Suprapubic skin (tissue), 4 donors: ENCODE measurements at regions not wholly inside any gene's neighbourhood (a gene's known extent, or its start where the extent isn't known, plus 50 kb on each side); places are given as distances from the start of the nearest gene placed in this dataset.

Experiments used
- DNase-seq, 2 donors: peaks; one replicate each; pipeline ENCODE4 v3.0.0-alpha.2; 2019; ENCODE audit warnings: low spot score in 2 of 2
- H3K27ac ChIP-seq: fragments of 200-600 bp; sonication (generic); one replicate; pipeline ENCODE4 v1.5.1; 2019
- H3K27me3 ChIP-seq: fragments of 200-600 bp; sonication (generic); one replicate; pipeline ENCODE4 v1.5.1; 2019
- H3K36me3 ChIP-seq: fragments of 200-600 bp; sonication (generic); one replicate; pipeline ENCODE4 v1.5.1; 2019
- H3K4me1 ChIP-seq: fragments of 200-600 bp; sonication (generic); one replicate; pipeline ENCODE4 v1.5.1; 2019
- H3K4me3 ChIP-seq: fragments of 200-600 bp; sonication (generic); one replicate; pipeline ENCODE4 v1.5.1; 2019; ENCODE audit warnings: mild to moderate bottlenecking
- H3K9me3 ChIP-seq: fragments of 200-600 bp; sonication (generic); one replicate; pipeline ENCODE4 v1.5.1; 2019
- CTCF ChIP-seq, 2 donors: fragments of 200-600 bp in 1 of 2; fragments of 450-650 bp in 1 of 2; sonication (generic) in 1 of 2; IDR thresholded peaks; one replicate each; pipeline ENCODE4 v1.5.1; 2016 to 2019; ENCODE audit warnings: antibody characterized with exemption in 2 of 2, mild to moderate bottlenecking in 1 of 2, moderate library complexity in 1 of 2
- EP300 ChIP-seq: sonication (generic); formaldehyde crosslinking; IDR thresholded peaks from one replicate; pipeline ENCODE4 v1.6.1; 2017; ENCODE audit warnings: antibody characterized with exemption
- POLR2A ChIP-seq, 2 donors: fragments of 450-650 bp; IDR thresholded peaks; one replicate each; pipeline ENCODE4 v1.6.1; 2017; ENCODE audit warnings: antibody characterized with exemption in 2 of 2, mild to moderate bottlenecking in 2 of 2, moderate library complexity in 2 of 2
- POLR2AphosphoS5 ChIP-seq, 3 donors: sonication (generic); formaldehyde crosslinking; IDR thresholded peaks; one replicate each; pipeline ENCODE4 v1.6.1; 2017; ENCODE audit warnings: antibody characterized with exemption in 3 of 3
- WGBS: methylation state at CpG from one replicate; pipeline ENCODE4 v1.1.5; 2018; 5-methylcytosine and 5-hydroxymethylcytosine counted together

DNA sequence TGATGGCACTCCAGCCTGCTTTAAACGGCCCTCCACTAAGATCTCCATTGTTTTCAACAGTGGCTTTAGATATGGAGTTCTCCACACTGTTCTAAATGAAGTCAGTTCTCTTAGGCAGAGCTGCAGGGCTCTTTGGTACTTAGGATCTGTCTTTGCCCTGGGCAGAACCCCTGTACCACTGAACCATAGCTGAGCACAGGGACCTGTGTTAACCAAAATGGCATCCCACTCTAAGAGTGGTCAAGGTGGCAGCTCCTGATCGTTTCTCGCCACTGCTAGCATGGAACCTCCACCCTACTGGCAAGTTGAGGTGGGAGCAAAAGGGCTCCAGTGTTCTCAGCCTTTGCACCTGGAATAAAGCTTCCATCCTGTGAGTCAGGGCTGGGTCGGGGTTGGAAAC lies 186.7 kb downstream of the TM2D1 start:
- Histone ChIP-seq H3K27me3 (no peaks in the 10 kb centered on the region), H3K27ac (no peak overlapping the region), H3K9me3 (no peaks in the 10 kb centered on the region), H3K36me3 (no peaks in the 10 kb centered on the region), H3K4me3 (no peak overlapping the region), H3K4me1 (no peaks in the 10 kb centered on the region)
- WGBS: 97% methylated on average over 4 of the region's 4 CpGs
- TF ChIP-seq CTCF (IDR thresholded peaks at IDR 0.05): no peak
- TF ChIP-seq POLR2A (IDR thresholded peaks at IDR 0.05): no peak
- no peak for DNase-seq

- no peak overlapping the region for H3K4me3 ChIP-seq
- H3K36me3 ChIP-seq: no peaks in the 10 kb centered on the region
- WGBS: 81% methylated on average over 3 of the region's 3 CpGs
- TF ChIP-seq EP300: no peak
- TF ChIP-seq POLR2A (IDR thresholded peaks at IDR 0.05): no peak
- no peak for TF ChIP-seq POLR2AphosphoS5 (IDR thresholded peaks at IDR 0.05)
- no peak for TF ChIP-seq CTCF (IDR thresholded peaks at IDR 0.05)
- H3K27me3 ChIP-seq: no peaks in the 10 kb centered on the region
- H3K4me1 ChIP-seq: no peaks in the 10 kb centered on the region
- no peaks in the 10 kb centered on the region for H3K9me3 ChIP-seq
- DNase-seq: no peak
- no peak overlapping the region for H3K27ac ChIP-seq
Measured at GRCh38 chr1:61536174-61537108, 188.5 kb downstream of the TM2D1 start.

DNA sequence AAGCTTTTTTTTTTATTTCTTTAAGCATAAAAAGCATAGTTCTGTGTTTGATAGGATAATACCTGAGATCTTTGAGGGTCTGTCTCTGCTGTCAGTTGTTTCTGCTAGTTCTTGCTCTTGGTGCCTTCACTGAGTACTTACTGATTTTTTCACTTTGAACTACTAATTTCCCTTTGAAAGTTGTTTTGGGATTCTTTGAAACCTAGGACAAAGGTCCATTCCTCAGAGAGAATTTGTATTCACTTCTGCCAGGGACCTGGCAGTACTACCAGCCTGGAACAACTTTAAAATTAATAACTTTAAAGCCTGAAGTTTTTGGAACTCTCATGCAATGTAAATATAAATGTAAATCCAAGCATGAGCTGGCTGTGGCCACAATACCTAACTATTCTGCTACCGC lies 190.1 kb downstream of the TM2D1 start:
- no peak overlapping the region for H3K4me3 ChIP-seq
- 96% methylated on average over 1 of the region's 1 CpG for WGBS
- H3K4me1 ChIP-seq: no peaks in the 10 kb centered on the region
- H3K36me3 ChIP-seq: no peaks in the 10 kb centered on the region
- H3K27me3 ChIP-seq: no peaks in the 10 kb centered on the region
- H3K27ac ChIP-seq: no peak overlapping the region
- no peak for DNase-seq
- TF ChIP-seq CTCF (IDR thresholded peaks at IDR 0.05) (no peak), POLR2AphosphoS5 (IDR thresholded peaks at IDR 0.05) (no peak)
- H3K9me3 ChIP-seq: no peaks in the 10 kb centered on the region

GRCh38 chr1:61533546-61533945 lies 191.4 kb downstream of the TM2D1 start:
- TF ChIP-seq POLR2AphosphoS5 (IDR thresholded peaks at IDR 0.05) (no peak), POLR2A (IDR thresholded peaks at IDR 0.05) (no peak), CTCF (IDR thresholded peaks at IDR 0.05) (no peak), EP300 (no peak)
- WGBS: 92% methylated on average over 1 of the region's 1 CpG

GRCh38 chr1:61531716-61532115 lies 193.2 kb downstream of the TM2D1 start:
- no peak overlapping the region for H3K27ac ChIP-seq
- H3K4me3 ChIP-seq: no peak overlapping the region
- H3K27me3 ChIP-seq: no peaks in the 10 kb centered on the region
- DNase-seq: no peak
- H3K4me1 ChIP-seq: no peaks in the 10 kb centered on the region
- 83% methylated on average over 2 of the region's 2 CpGs for WGBS
- TF ChIP-seq POLR2AphosphoS5 (IDR thresholded peaks at IDR 0.05) (no peak), CTCF (IDR thresholded peaks at IDR 0.05) (no peak), POLR2A (IDR thresholded peaks at IDR 0.05) (no peak)
- no peaks in the 10 kb centered on the region for H3K9me3 ChIP-seq
- H3K36me3 ChIP-seq: no peaks in the 10 kb centered on the region

More at GRCh38 chr1:61533546-61533945, 191.4 kb downstream of the TM2D1 start:
- Histone ChIP-seq H3K27me3 (no peaks in the 10 kb centered on the region), H3K36me3 (no peaks in the 10 kb centered on the region), H3K4me1 (no peaks in the 10 kb centered on the region), H3K4me3 (no peak overlapping the region), H3K27ac (no peak overlapping the region), H3K9me3 (no peaks in the 10 kb centered on the region)
- DNase-seq: no peak
